ENCODE measurements at regions not wholly inside any gene's neighbourhood (a gene's known extent, or its start where the extent isn't known, plus 50 kb on each side); places are given as distances from the start of the nearest gene placed in this dataset.

DNA sequence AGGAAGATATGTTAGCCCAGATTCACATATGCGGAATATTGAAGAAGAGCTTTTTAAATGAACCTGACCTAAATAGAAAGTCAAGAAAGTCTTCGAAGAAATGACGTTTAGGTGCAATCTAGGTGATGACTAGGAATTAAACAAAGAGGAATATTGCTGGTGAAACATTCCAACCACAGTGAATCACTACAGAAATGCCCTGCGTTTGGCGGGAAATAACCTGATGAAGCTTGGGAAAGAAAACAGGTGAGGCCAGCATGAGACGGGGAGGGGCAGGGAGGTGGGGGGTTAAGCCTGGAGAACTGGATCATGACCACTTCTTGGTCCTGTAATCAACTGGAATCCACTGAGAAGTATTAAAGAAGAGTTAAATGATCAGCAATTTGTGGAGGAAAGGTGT is 299.4 kb upstream of the VSTM2A start:
- TF ChIP-seq, protein P1, sequence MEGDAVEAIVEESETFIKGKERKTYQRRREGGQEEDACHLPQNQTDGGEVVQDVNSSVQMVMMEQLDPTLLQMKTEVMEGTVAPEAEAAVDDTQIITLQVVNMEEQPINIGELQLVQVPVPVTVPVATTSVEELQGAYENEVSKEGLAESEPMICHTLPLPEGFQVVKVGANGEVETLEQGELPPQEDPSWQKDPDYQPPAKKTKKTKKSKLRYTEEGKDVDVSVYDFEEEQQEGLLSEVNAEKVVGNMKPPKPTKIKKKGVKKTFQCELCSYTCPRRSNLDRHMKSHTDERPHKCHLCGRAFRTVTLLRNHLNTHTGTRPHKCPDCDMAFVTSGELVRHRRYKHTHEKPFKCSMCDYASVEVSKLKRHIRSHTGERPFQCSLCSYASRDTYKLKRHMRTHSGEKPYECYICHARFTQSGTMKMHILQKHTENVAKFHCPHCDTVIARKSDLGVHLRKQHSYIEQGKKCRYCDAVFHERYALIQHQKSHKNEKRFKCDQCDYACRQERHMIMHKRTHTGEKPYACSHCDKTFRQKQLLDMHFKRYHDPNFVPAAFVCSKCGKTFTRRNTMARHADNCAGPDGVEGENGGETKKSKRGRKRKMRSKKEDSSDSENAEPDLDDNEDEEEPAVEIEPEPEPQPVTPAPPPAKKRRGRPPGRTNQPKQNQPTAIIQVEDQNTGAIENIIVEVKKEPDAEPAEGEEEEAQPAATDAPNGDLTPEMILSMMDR (IDR thresholded peaks at IDR 0.05), result no peak
- TF ChIP-seq POLR2A (IDR thresholded peaks at IDR 0.05), result no peak

Data from adrenal gland (tissue), 5 donors.